ENCODE measurements at regions not wholly inside any gene's neighbourhood (a gene's known extent, or its start where the extent isn't known, plus 50 kb on each side); places are given as distances from the start of the nearest gene placed in this dataset.

- no peaks in the 10 kb centered on the region for H3K27me3 Mint-ChIP-seq (ENCODE audit: insufficient read depth)
- TF ChIP-seq CTCF (IDR thresholded peaks at IDR 0.05), result no peak
- no peaks in the 10 kb centered on the region for H3K4me1 Mint-ChIP-seq (ENCODE audit: low read depth)
- H3K36me3 Mint-ChIP-seq (ENCODE audit: low read depth), result no peaks in the 10 kb centered on the region
- no peak overlapping the region for H3K4me3 Mint-ChIP-seq
- no peak overlapping the region for H3K27ac Mint-ChIP-seq
- DNase-seq, result no peak
- peaks cover 52% of the 10 kb centered on the region for H3K9me3 Mint-ChIP-seq
Measured at GRCh38 chr5:29114331-29114768, 2076.0 kb upstream of the CDH9 start.

- Mint-ChIP-seq H3K4me3 (no peak overlapping the region), H3K36me3 (ENCODE audit: low read depth) (no peaks in the 10 kb centered on the region), H3K9me3 (peaks cover 56% of the 10 kb centered on the region), H3K27ac (no peak overlapping the region), H3K27me3 (ENCODE audit: insufficient read depth) (no peaks in the 10 kb centered on the region), H3K4me1 (ENCODE audit: low read depth) (no peaks in the 10 kb centered on the region)
- no peak for TF ChIP-seq CTCF (IDR thresholded peaks at IDR 0.05)
- no peak for DNase-seq
Measured at GRCh38 chr5:29113516-29113915, 2075.1 kb upstream of the CDH9 start.

GRCh38 chr5:29099585-29099984, 2061.2 kb upstream of the CDH9 start:
- no peaks in the 10 kb centered on the region for H3K36me3 Mint-ChIP-seq (ENCODE audit: low read depth)
- DNase-seq, result no peak
- no peak for TF ChIP-seq CTCF (IDR thresholded peaks at IDR 0.05)

GRCh38 chr5:29089591-29090130, 2051.3 kb upstream of the CDH9 start:
- Mint-ChIP-seq H3K4me1 (ENCODE audit: low read depth) (no peaks in the 10 kb centered on the region), H3K36me3 (ENCODE audit: low read depth) (no peaks in the 10 kb centered on the region), H3K27me3 (ENCODE audit: insufficient read depth) (no peaks in the 10 kb centered on the region), H3K9me3 (peaks cover 35% of the 10 kb centered on the region), H3K27ac (no peak overlapping the region), H3K4me3 (no peak overlapping the region)
- no peak for DNase-seq
- TF ChIP-seq CTCF (IDR thresholded peaks at IDR 0.05), result no peak

More at GRCh38 chr5:29099585-29099984, 2061.2 kb upstream of the CDH9 start:
- no peak overlapping the region for H3K27ac Mint-ChIP-seq
- no peaks in the 10 kb centered on the region for H3K4me1 Mint-ChIP-seq (ENCODE audit: low read depth)
- H3K27me3 Mint-ChIP-seq (ENCODE audit: insufficient read depth), result no peaks in the 10 kb centered on the region
- no peak overlapping the region for H3K4me3 Mint-ChIP-seq
- H3K9me3 Mint-ChIP-seq, result peaks cover 20% of the 10 kb centered on the region

- Mint-ChIP-seq H3K36me3 (ENCODE audit: low read depth) (no peaks in the 10 kb centered on the region; the same call in 1 of the 2 replicates), H3K27ac (no peak overlapping the region), H3K4me3 (no peak overlapping the region), H3K4me1 (ENCODE audit: low read depth) (no peaks in the 10 kb centered on the region), H3K27me3 (ENCODE audit: insufficient read depth) (no peaks in the 10 kb centered on the region), H3K9me3 (peaks cover 37% of the 10 kb centered on the region)
- TF ChIP-seq CTCF (IDR thresholded peaks at IDR 0.05), result no peak
- no peak for DNase-seq
Measured at GRCh38 chr5:29085142-29085541, 2046.8 kb upstream of the CDH9 start.

GRCh38 chr5:29079771-29080170, 2041.4 kb upstream of the CDH9 start:
- Mint-ChIP-seq H3K4me1 (ENCODE audit: low read depth) (no peaks in the 10 kb centered on the region), H3K36me3 (ENCODE audit: low read depth) (no peaks in the 10 kb centered on the region; the same call in 1 of the 2 replicates), H3K27ac (no peak overlapping the region), H3K9me3 (peaks cover 33% of the 10 kb centered on the region), H3K4me3 (no peak overlapping the region), H3K27me3 (ENCODE audit: insufficient read depth) (no peaks in the 10 kb centered on the region)
- no peak for TF ChIP-seq CTCF (IDR thresholded peaks at IDR 0.05)
- no peak for DNase-seq
